H1 (cell line): ENCODE measurements at regions not wholly inside any gene's neighbourhood (a gene's known extent, or its start where the extent isn't known, plus 50 kb on each side); places are given as distances from the start of the nearest gene placed in this dataset.

ENCODE experiments used
- CTCF ChIA-PET: fragments of 300-600 bp; sonication (Branson Sonifier 250); formaldehyde crosslinking; loops from one replicate; lab custom pipeline; 2021; ENCODE audit not compliant: partially characterized antibody; lab: Charles Lee
- POLR2A ChIA-PET: fragments of 300-600 bp; sonication (Branson Sonifier 250); formaldehyde crosslinking; loops from one replicate; lab custom pipeline; 2021; ENCODE audit warnings: inconsistent platforms; ENCODE audit not compliant: partially characterized antibody; lab: Charles Lee
- DNase-seq, 2 experiments: peaks; one replicate each; pipeline versions ENCODE4 v3.0.0 to v3.0.0-alpha.2; 2010 to 2022; ENCODE audit warnings: low spot score in 2 of 2, low read depth in 1 of 2, mixed read lengths in 1 of 2
- FAIRE-seq: peaks from 2 replicates; lab custom pipeline; 2011; peaks lifted over from hg19 to GRCh38; lab: Jason Lieb, UNC
- H2AFZ ChIP-seq: 2 replicates; pipeline ENCODE4 v1.8.1; 2012; ENCODE audit warnings: low read length, inconsistent platforms
- H2AK5ac ChIP-seq: 2 replicates; pipeline ENCODE4 v1.6.1; 2013; ENCODE audit warnings: low read depth, low read length
- H2BK120ac ChIP-seq: replicated peaks from 2 replicates; pipeline ENCODE3; 2013; ENCODE audit warnings: low read depth, low read length, inconsistent platforms
- H2BK12ac ChIP-seq: 2 replicates; pipeline ENCODE4 v1.6.1; 2013; ENCODE audit warnings: low read depth, low read length
- H2BK15ac ChIP-seq: 2 replicates; pipeline ENCODE4 v1.6.1; 2013; ENCODE audit warnings: low read length
- H2BK20ac ChIP-seq: 2 replicates; pipeline ENCODE4 v1.6.1; 2013; ENCODE audit warnings: low read length
- H2BK5ac ChIP-seq: 2 replicates; pipeline ENCODE4 v1.6.1; 2013; ENCODE audit warnings: low read depth, low read length
- H3K14ac ChIP-seq: 2 replicates; pipeline ENCODE4 v1.6.1; 2013; ENCODE audit warnings: inconsistent platforms; ENCODE audit not compliant: insufficient read length
- H3K18ac ChIP-seq: 2 replicates; pipeline ENCODE4 v1.6.1; 2013; ENCODE audit warnings: low read length; ENCODE audit errors: extremely low read depth
- H3K23ac ChIP-seq: 2 replicates; pipeline ENCODE4 v1.6.1; 2013; ENCODE audit warnings: inconsistent platforms; ENCODE audit not compliant: insufficient read length
- H3K23me2 ChIP-seq: 2 replicates; pipeline ENCODE4 v1.6.1; 2013; ENCODE audit warnings: low read depth, low read length
- H3K27ac ChIP-seq: 2 replicates; pipeline ENCODE4 v1.6.1; 2011; ENCODE audit warnings: low read depth, low read length, inconsistent platforms
- H3K27me3 ChIP-seq, 4 experiments: replicated peaks in 1 of 4; 1 replicate in 1 of 4; 2 replicates in 3 of 4; pipeline versions ENCODE4 v1.6.1 to v1.8.1; 2011 to 2013; ENCODE audit warnings: low read length in 3 of 4, mild to moderate bottlenecking in 3 of 4, inconsistent platforms in 2 of 4, mixed read lengths in 2 of 4, moderate library complexity in 1 of 4; ENCODE audit not compliant: control insufficient read depth in 3 of 4, insufficient read depth in 3 of 4; ENCODE audit errors: extremely low read depth in 1 of 4
- H3K36me3 ChIP-seq, 4 experiments: 2 replicates each; pipeline versions ENCODE4 v1.6.1 to v1.8.1; 2011 to 2013; ENCODE audit warnings: mild to moderate bottlenecking in 4 of 4, low read length in 3 of 4, moderate library complexity in 2 of 4, control low read depth in 1 of 4, inconsistent platforms in 1 of 4; ENCODE audit not compliant: insufficient read depth in 4 of 4, control insufficient read depth in 2 of 4
- H3K4ac ChIP-seq: replicated peaks from 2 replicates; pipeline ENCODE3; 2013; ENCODE audit warnings: low read length, low read depth, mixed read lengths, inconsistent platforms; ENCODE audit not compliant: insufficient read length
- H3K4me1 ChIP-seq, 4 experiments: replicated peaks in 1 of 4; 1 replicate in 1 of 4; 2 replicates in 3 of 4; pipeline versions ENCODE4 v1.6.1 to v1.8.1; 2011 to 2013; ENCODE audit warnings: low read length in 3 of 4, inconsistent platforms in 2 of 4, mixed read lengths in 1 of 4; ENCODE audit not compliant: insufficient read depth in 4 of 4, control insufficient read depth in 3 of 4
- H3K4me2 ChIP-seq, 2 experiments: 2 replicates each; pipeline versions ENCODE4 v1.6.1 to v1.8.1; 2011 to 2013; ENCODE audit warnings: low read depth in 2 of 2, low read length in 2 of 2, control low read depth in 1 of 2, inconsistent platforms in 1 of 2, mild to moderate bottlenecking in 1 of 2; ENCODE audit not compliant: insufficient read depth in 1 of 2
- H3K4me3 ChIP-seq, 4 experiments: fragments of 200-600, 300-600 bp in 1 of 4; sonication (generic), shearing (Covaris generic), sonication (Bioruptor Twin) in 1 of 4; 2 replicates each; pipeline versions ENCODE4 v1.5.1 to v1.8.1; 2011 to 2016; ENCODE audit warnings: low read length in 4 of 4, low read depth in 3 of 4, control low read depth in 2 of 4, inconsistent platforms in 2 of 4, mild to moderate bottlenecking in 2 of 4, mixed read lengths in 1 of 4, moderate library complexity in 1 of 4; ENCODE audit not compliant: insufficient read depth in 2 of 4; ENCODE audit errors: extremely low read depth in 1 of 4
- H3K56ac ChIP-seq: replicated peaks from 2 replicates; pipeline ENCODE3; 2013; ENCODE audit warnings: low read depth, mild to moderate bottlenecking, mixed read lengths, low read length, inconsistent platforms; ENCODE audit not compliant: insufficient read length
- H3K79me1 ChIP-seq: 2 replicates; pipeline ENCODE4 v1.6.1; 2013; ENCODE audit warnings: low read depth, low read length, control low read depth
- H3K79me2 ChIP-seq, 2 experiments: 2 replicates each; pipeline versions ENCODE4 v1.6.1 to v1.8.1; 2012 to 2013; ENCODE audit warnings: low read length in 2 of 2, mild to moderate bottlenecking in 2 of 2, inconsistent platforms in 1 of 2; ENCODE audit not compliant: insufficient read depth in 2 of 2, control insufficient read depth in 1 of 2
- H3K9ac ChIP-seq, 4 experiments: replicated peaks in 1 of 4; 1 replicate in 1 of 4; 2 replicates in 3 of 4; pipeline versions ENCODE4 v1.6.1 to v1.8.1; 2011 to 2013; ENCODE audit warnings: low read depth in 3 of 4, low read length in 3 of 4, control low read depth in 2 of 4, mild to moderate bottlenecking in 2 of 4, moderate library complexity in 2 of 4, inconsistent platforms in 1 of 4; ENCODE audit errors: extremely low read depth in 1 of 4
- H3K9me3 ChIP-seq, 2 experiments: 2 replicates each; pipeline versions ENCODE4 v1.6.1 to v1.8.1; 2012 to 2013; ENCODE audit warnings: mild to moderate bottlenecking in 2 of 2, moderate library complexity in 2 of 2, control low read depth in 1 of 2, inconsistent platforms in 1 of 2, low read depth in 1 of 2, low read length in 1 of 2, mixed read lengths in 1 of 2; ENCODE audit not compliant: insufficient read depth in 2 of 2
- H4K20me1 ChIP-seq, 2 experiments: replicated peaks in 1 of 2; 2 replicates each; pipeline versions ENCODE3 to v1.8.1; 2011 to 2013; ENCODE audit warnings: inconsistent platforms in 2 of 2, low read length in 2 of 2, mild to moderate bottlenecking in 1 of 2; ENCODE audit not compliant: insufficient read depth in 2 of 2, control insufficient read depth in 1 of 2
- H4K5ac ChIP-seq: 2 replicates; pipeline ENCODE4 v1.6.1; 2013; ENCODE audit warnings: low read length, low read depth, mixed read lengths, inconsistent platforms; ENCODE audit not compliant: insufficient read length
- H4K8ac ChIP-seq: 2 replicates; pipeline ENCODE4 v1.8.0; 2013; ENCODE audit warnings: mild to moderate bottlenecking, moderate library complexity, low read length, inconsistent platforms; ENCODE audit not compliant: insufficient read depth; ENCODE audit errors: extremely low read depth
- H4K91ac ChIP-seq: replicated peaks from 2 replicates; pipeline ENCODE3; 2013; ENCODE audit warnings: low read length, mixed read lengths, inconsistent platforms; ENCODE audit not compliant: insufficient read length
- ATF3 ChIP-seq: IDR thresholded peaks from 2 replicates; pipeline ENCODE4 v1.6.1; 2011; ENCODE audit warnings: low read depth, mild to moderate bottlenecking, low read length; ENCODE audit not compliant: insufficient read depth
- CBX8 ChIP-seq: fragments of 300-800, 300-1000 bp; sonication (generic); IDR thresholded peaks from 2 replicates; pipeline ENCODE4 v1.7.1; 2016; ENCODE audit warnings: low read depth, low read length, borderline replicate concordance
- NRF1 ChIP-seq: IDR thresholded peaks from 2 replicates; pipeline ENCODE4 v1.6.1; 2011; ENCODE audit warnings: mild to moderate bottlenecking, low read depth, low read length, improper control_type of control experiment
- SP4 ChIP-seq: IDR thresholded peaks from 2 replicates; pipeline ENCODE4 v1.6.1; 2012; ENCODE audit warnings: low read length, inconsistent platforms
- TBP ChIP-seq: IDR thresholded peaks from 2 replicates; pipeline ENCODE4 v1.6.1; 2011; ENCODE audit warnings: low read depth, low read length, improper control_type of control experiment
- WGBS, 2 experiments: shearing (Covaris generic) in 1 of 2; methylation state at CpG; one replicate each; pipeline versions ENCODE4 v1.1.6 to v1.1.7; 2013 to 2015; ENCODE audit warnings: low lambda C conversion rate in 2 of 2, mixed read lengths in 2 of 2, inconsistent platforms in 1 of 2, low coverage in 1 of 2, missing lambda C conversion rate in 1 of 2; ENCODE audit not compliant: insufficient replicate concordance in 2 of 2, insufficient coverage in 1 of 2, insufficient read length in 1 of 2; ENCODE audit errors: extremely low coverage in 1 of 2, missing lambda C conversion rate in 1 of 2; 5-methylcytosine and 5-hydroxymethylcytosine counted together

GRCh38 chr6:121521164-121521555, 85.7 kb downstream of the GJA1 start:
- H3K4me1 ChIP-seq: peaks cover 0 to 10% (median 4%) of the 10 kb centered on the region in 4 experiments; a peak in 3 of 7 replicates
- FAIRE-seq: no peak
- CTCF ChIA-PET: no interaction called here

More at GRCh38 chr6:121521164-121521555, 85.7 kb downstream of the GJA1 start:
- Histone ChIP-seq H2AFZ (no peak overlapping the region), H3K27ac (no peak overlapping the region), H2BK15ac (no peak overlapping the region), H2BK20ac (no peak overlapping the region), H3K23ac (no peak overlapping the region), H2AK5ac (no peak overlapping the region), H3K36me3 (no peaks in the 10 kb centered on the region), H3K79me1 (no peaks in the 10 kb centered on the region), H2BK120ac (no peak overlapping the region), H3K79me2 (no peaks in the 10 kb centered on the region), H3K18ac (no peak overlapping the region), H2BK5ac (no peak overlapping the region), H3K4me2 (peak overlapping the region in 1 of 2 experiments; percentile 7; a peak in 1 of 4 replicates), H2BK12ac (no peak overlapping the region), H4K20me1 (no peaks in the 10 kb centered on the region), H4K5ac (no peak overlapping the region), H3K9ac (no peak overlapping the region), H3K9me3 (no peaks in the 10 kb centered on the region), H4K91ac (no peak overlapping the region), H3K56ac (no peak overlapping the region), H4K8ac (no peak overlapping the region), H3K14ac (no peak overlapping the region), H3K4me3 (no peak overlapping the region), H3K27me3 (no peaks in the 10 kb centered on the region), H3K4ac (no peak overlapping the region), H3K23me2 (no peaks in the 10 kb centered on the region)
- WGBS, 2 experiments: 85% methylated on average over 2 of the region's 2 CpGs; no CpG with 5 or more reads in 1 of the 2 experiments
- POLR2A ChIA-PET: no interaction called here
- no peak for TF ChIP-seq ATF3
- no peak for TF ChIP-seq NRF1
- no peak for TF ChIP-seq SP4
- no peak for TF ChIP-seq CBX8
- TF ChIP-seq TBP: no peak
- no peak for DNase-seq
